ENCODE measurements at regions not wholly inside any gene's neighbourhood (a gene's known extent, or its start where the extent isn't known, plus 50 kb on each side); places are given as distances from the start of the nearest gene placed in this dataset.

DNA sequence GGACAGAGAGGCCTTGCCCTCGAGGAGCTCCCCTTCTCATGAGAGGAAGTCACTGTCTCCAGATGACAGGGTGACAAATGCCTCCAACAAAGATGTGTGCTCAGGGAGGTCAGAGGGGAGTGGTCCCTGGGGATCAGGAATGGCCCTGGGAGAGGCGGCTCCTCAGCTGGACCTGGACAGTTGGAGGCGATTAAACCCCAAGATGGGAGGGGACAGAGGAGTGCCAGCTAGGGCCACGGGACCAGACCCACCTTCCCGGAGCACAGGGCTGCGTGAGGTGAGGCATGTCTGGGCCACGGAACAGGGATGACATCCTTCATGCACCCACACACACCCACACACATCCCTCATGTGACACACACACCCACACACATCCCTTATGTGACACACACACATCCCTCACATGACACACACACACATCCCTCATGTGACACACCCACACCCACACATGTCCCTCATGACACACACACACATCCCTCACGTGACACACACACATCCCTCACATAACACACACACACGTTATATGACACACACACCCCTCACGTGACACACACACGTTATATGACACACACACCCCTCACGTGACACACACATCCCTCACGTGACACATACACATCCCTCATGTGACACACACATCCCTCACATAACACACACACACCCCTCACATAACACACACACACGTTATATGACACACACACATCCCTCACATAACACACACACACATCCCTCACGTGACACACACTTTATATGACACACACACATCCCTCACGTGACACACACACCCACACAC lies 57.4 kb upstream of the SLCO4A1 start:
- H3K4me2 ChIP-seq (ENCODE audit: low read length), result no peak overlapping the region
- H3K27me3 ChIP-seq (ENCODE audit: insufficient read depth, low read length), result peaks cover 6% of the 10 kb centered on the region; the same call in 1 of the 2 replicates
- no peak for TF ChIP-seq POLR2A (IDR thresholded peaks at IDR 0.05; ENCODE audit: borderline replicate concordance, extremely low read depth, insufficient read depth, insufficient read length)
- TF ChIP-seq, protein P1, sequence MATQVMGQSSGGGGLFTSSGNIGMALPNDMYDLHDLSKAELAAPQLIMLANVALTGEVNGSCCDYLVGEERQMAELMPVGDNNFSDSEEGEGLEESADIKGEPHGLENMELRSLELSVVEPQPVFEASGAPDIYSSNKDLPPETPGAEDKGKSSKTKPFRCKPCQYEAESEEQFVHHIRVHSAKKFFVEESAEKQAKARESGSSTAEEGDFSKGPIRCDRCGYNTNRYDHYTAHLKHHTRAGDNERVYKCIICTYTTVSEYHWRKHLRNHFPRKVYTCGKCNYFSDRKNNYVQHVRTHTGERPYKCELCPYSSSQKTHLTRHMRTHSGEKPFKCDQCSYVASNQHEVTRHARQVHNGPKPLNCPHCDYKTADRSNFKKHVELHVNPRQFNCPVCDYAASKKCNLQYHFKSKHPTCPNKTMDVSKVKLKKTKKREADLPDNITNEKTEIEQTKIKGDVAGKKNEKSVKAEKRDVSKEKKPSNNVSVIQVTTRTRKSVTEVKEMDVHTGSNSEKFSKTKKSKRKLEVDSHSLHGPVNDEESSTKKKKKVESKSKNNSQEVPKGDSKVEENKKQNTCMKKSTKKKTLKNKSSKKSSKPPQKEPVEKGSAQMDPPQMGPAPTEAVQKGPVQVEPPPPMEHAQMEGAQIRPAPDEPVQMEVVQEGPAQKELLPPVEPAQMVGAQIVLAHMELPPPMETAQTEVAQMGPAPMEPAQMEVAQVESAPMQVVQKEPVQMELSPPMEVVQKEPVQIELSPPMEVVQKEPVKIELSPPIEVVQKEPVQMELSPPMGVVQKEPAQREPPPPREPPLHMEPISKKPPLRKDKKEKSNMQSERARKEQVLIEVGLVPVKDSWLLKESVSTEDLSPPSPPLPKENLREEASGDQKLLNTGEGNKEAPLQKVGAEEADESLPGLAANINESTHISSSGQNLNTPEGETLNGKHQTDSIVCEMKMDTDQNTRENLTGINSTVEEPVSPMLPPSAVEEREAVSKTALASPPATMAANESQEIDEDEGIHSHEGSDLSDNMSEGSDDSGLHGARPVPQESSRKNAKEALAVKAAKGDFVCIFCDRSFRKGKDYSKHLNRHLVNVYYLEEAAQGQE (IDR thresholded peaks at IDR 0.05; ENCODE audit: low read depth), result no peak
- TF ChIP-seq POLR2AphosphoS5 (IDR thresholded peaks at IDR 0.05; ENCODE audit: low read depth, low read length), result no peak
- TF ChIP-seq EZH2 (IDR thresholded peaks at IDR 0.05), result no peak
- TF ChIP-seq, protein P2, sequence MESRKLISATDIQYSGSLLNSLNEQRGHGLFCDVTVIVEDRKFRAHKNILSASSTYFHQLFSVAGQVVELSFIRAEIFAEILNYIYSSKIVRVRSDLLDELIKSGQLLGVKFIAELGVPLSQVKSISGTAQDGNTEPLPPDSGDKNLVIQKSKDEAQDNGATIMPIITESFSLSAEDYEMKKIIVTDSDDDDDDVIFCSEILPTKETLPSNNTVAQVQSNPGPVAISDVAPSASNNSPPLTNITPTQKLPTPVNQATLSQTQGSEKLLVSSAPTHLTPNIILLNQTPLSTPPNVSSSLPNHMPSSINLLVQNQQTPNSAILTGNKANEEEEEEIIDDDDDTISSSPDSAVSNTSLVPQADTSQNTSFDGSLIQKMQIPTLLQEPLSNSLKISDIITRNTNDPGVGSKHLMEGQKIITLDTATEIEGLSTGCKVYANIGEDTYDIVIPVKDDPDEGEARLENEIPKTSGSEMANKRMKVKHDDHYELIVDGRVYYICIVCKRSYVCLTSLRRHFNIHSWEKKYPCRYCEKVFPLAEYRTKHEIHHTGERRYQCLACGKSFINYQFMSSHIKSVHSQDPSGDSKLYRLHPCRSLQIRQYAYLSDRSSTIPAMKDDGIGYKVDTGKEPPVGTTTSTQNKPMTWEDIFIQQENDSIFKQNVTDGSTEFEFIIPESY (IDR thresholded peaks at IDR 0.05; ENCODE audit: extremely low read depth, insufficient replicate concordance, low read length), result no peak
- TF ChIP-seq, protein P3, sequence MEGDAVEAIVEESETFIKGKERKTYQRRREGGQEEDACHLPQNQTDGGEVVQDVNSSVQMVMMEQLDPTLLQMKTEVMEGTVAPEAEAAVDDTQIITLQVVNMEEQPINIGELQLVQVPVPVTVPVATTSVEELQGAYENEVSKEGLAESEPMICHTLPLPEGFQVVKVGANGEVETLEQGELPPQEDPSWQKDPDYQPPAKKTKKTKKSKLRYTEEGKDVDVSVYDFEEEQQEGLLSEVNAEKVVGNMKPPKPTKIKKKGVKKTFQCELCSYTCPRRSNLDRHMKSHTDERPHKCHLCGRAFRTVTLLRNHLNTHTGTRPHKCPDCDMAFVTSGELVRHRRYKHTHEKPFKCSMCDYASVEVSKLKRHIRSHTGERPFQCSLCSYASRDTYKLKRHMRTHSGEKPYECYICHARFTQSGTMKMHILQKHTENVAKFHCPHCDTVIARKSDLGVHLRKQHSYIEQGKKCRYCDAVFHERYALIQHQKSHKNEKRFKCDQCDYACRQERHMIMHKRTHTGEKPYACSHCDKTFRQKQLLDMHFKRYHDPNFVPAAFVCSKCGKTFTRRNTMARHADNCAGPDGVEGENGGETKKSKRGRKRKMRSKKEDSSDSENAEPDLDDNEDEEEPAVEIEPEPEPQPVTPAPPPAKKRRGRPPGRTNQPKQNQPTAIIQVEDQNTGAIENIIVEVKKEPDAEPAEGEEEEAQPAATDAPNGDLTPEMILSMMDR (IDR thresholded peaks at IDR 0.05 in 2 of 3, conservative IDR thresholded peaks at IDR 0.05 in 1 of 3; ENCODE audit: borderline replicate concordance in 1 of 3, insufficient read depth in 1 of 3, low read depth in 2 of 3, low read length in 2 of 3), result no peak
- DNase-seq (ENCODE audit: low read depth, low spot score), result no peak
- CTCF ChIA-PET, result no interaction called here
- H3K9me2 ChIP-seq (ENCODE audit: insufficient read depth), result no peaks in the 10 kb centered on the region
- RAD21 ChIA-PET (ENCODE audit: low non-redundant PET in 1 of 2, low total read pairs in 2 of 2, uncharacterized antibody in 2 of 2, unreplicated experiment in 2 of 2), result no interaction called here
- no peak overlapping the region for H3K27ac ChIP-seq (ENCODE audit: low read depth, low read length)
- no peaks in the 10 kb centered on the region for H3K79me2 ChIP-seq (ENCODE audit: insufficient read depth, low read length)
- no peak overlapping the region for H3K4me3 ChIP-seq (replicated peaks in 1 of 2; ENCODE audit: low read depth in 1 of 2, low read length in 2 of 2)
- H3K9ac ChIP-seq (ENCODE audit: low read length), result no peak overlapping the region
- peaks cover 0 to 2% of the 10 kb centered on the region in 2 experiments; a peak in 1 of 4 replicates for H3K4me1 ChIP-seq (ENCODE audit: control insufficient read depth in 1 of 2, insufficient read depth in 2 of 2, low read length in 2 of 2)
- H3K36me3 ChIP-seq (ENCODE audit: control insufficient read depth in 1 of 2, insufficient read depth in 2 of 2, low read length in 2 of 2), result no peaks in the 10 kb centered on the region
- H2AFZ ChIP-seq (ENCODE audit: low read depth, low read length, poor library complexity, severe bottlenecking), result no peak overlapping the region
- H4K20me1 ChIP-seq (ENCODE audit: insufficient read depth), result no peaks in the 10 kb centered on the region
- no TSS peak for BruUV-seq (replicated peaks)
- no peaks in the 10 kb centered on the region for H3K9me3 ChIP-seq (ENCODE audit: control insufficient read depth in 1 of 2, insufficient read depth in 1 of 2, low read depth in 1 of 2, low read length in 2 of 2)
- intact Hi-C loops (cut with micrococcal nuclease), result no loop called here
- ATAC-seq, result no peak
- POLR2A ChIA-PET, result no interaction called here
